ENCODE measurements at regions not wholly inside any gene's neighbourhood (a gene's known extent, or its start where the extent isn't known, plus 50 kb on each side); places are given as distances from the start of the nearest gene placed in this dataset.

DNA sequence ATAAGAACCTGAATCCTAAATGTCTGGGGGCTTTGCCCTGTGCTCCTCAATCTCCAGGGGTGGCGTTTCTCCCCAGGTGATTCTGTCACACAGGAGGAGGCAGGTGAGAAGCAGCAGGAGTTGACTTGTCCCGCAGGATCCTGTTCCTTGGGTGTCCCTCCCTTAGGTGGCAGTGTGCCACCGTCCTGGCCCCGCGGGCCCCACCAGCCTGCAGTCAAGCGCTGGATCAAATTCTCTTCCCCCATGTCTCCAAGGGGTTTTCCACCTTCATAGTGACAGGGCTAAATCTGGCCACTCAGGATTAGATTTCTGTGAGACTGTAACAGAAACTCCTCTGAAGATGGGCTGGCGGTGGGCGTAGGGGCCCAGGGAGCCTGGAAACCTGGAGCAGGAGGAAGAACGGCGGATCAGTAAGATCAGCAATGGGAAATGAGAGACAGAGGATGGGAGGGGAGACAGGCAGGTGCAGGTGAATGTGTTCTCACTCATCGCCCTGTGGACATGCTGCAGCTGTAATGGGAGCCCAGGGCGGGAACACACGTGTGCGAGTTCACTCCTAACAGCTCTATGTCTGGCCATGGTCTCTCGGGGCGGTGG is 329.2 kb upstream of the COBL start:
- Histone ChIP-seq H3K27me3 (no peaks in the 10 kb centered on the region), H3K36me3 (no peaks in the 10 kb centered on the region), H3K4me3 (no peak overlapping the region), H3K4me1 (peaks cover 0 to 15% (median 7%) of the 10 kb centered on the region in 4 donors), H3K9me3 (no peaks in the 10 kb centered on the region), H3K27ac (no peak overlapping the region)
- 94 to 96% methylated on average over 16 of the region's 16 CpGs for WGBS, 2 donors
- intact Hi-C loops (cut with DNase I): no loop called here
- no peak for DNase-seq
- TF ChIP-seq EP300 (IDR thresholded peaks at IDR 0.05) (no peak), POLR2A (IDR thresholded peaks at IDR 0.05) (no peak), POLR2AphosphoS5 (IDR thresholded peaks at IDR 0.05) (no peak)
- TF ChIP-seq, protein P1, sequence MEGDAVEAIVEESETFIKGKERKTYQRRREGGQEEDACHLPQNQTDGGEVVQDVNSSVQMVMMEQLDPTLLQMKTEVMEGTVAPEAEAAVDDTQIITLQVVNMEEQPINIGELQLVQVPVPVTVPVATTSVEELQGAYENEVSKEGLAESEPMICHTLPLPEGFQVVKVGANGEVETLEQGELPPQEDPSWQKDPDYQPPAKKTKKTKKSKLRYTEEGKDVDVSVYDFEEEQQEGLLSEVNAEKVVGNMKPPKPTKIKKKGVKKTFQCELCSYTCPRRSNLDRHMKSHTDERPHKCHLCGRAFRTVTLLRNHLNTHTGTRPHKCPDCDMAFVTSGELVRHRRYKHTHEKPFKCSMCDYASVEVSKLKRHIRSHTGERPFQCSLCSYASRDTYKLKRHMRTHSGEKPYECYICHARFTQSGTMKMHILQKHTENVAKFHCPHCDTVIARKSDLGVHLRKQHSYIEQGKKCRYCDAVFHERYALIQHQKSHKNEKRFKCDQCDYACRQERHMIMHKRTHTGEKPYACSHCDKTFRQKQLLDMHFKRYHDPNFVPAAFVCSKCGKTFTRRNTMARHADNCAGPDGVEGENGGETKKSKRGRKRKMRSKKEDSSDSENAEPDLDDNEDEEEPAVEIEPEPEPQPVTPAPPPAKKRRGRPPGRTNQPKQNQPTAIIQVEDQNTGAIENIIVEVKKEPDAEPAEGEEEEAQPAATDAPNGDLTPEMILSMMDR (IDR thresholded peaks at IDR 0.05): no peak

DNA sequence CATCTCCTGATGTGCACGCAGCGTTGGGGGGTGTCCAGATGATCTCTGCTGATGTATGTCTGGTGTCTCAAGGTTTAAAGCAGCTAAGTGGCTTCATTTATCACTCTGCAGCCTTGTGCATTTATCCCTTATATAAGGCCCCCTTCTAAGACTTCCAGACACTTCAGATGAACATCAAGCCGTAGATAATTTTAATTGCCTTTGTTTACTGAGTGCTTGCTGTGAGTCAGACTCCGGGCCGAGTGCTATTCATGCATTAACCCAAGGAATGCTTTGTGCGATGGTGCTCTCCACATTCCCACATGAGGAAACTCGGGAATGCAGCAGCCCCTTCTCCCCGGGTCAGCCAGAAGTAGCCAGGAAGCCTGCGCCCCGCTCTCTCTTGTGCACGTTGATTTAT is 328.6 kb upstream of the COBL start:
- H3K27ac ChIP-seq: no peak overlapping the region
- H3K27me3 ChIP-seq: no peaks in the 10 kb centered on the region
- no peak for DNase-seq

DNA sequence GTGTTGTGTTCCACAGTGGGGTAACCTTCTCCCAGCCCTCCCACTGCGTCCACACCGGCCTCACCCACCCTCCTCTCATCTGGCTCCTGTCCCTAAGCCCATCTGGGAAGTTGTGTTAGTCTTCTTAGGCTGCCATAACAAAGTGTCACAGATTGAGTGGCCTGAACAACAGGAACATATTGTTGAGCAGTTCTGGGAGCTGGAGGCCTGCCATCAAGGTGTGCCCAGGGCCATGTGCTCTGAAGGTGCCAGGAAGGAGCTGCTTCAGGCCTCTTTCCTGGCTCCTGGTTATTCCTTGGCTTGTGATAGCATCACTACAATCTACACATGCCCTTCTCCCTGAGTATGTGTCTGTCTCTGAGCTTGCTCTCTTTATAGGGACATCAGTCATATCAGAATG is 327.6 kb upstream of the COBL start:
- peaks cover 0 to 15% (median 7%) of the 10 kb centered on the region in 4 donors for H3K4me1 ChIP-seq
- intact Hi-C loops (cut with DNase I): no loop called here
- 68 to 84% methylated on average over 2 of the region's 2 CpGs for WGBS, 2 donors
- H3K27ac ChIP-seq: no peak overlapping the region
- TF ChIP-seq EP300 (IDR thresholded peaks at IDR 0.05) (no peak), POLR2AphosphoS5 (IDR thresholded peaks at IDR 0.05) (no peak), POLR2A (IDR thresholded peaks at IDR 0.05) (no peak)
- TF ChIP-seq, protein P1 (IDR thresholded peaks at IDR 0.05): no peak
- H3K36me3 ChIP-seq: no peaks in the 10 kb centered on the region
- DNase-seq: no peak
- no peaks in the 10 kb centered on the region for H3K27me3 ChIP-seq
- H3K9me3 ChIP-seq: no peaks in the 10 kb centered on the region
- no peak overlapping the region for H3K4me3 ChIP-seq

More for the DNA sequence above, 328.6 kb upstream of the COBL start:
- Histone ChIP-seq H3K36me3 (no peaks in the 10 kb centered on the region), H3K4me1 (peaks cover 0 to 15% (median 7%) of the 10 kb centered on the region in 4 donors), H3K9me3 (no peaks in the 10 kb centered on the region), H3K4me3 (no peak overlapping the region)
- intact Hi-C loops (cut with DNase I): no loop called here
- WGBS, 2 donors: 59 to 66% methylated on average over 11 of the region's 11 CpGs
- TF ChIP-seq POLR2AphosphoS5 (IDR thresholded peaks at IDR 0.05) (no peak), POLR2A (IDR thresholded peaks at IDR 0.05) (no peak)

DNA sequence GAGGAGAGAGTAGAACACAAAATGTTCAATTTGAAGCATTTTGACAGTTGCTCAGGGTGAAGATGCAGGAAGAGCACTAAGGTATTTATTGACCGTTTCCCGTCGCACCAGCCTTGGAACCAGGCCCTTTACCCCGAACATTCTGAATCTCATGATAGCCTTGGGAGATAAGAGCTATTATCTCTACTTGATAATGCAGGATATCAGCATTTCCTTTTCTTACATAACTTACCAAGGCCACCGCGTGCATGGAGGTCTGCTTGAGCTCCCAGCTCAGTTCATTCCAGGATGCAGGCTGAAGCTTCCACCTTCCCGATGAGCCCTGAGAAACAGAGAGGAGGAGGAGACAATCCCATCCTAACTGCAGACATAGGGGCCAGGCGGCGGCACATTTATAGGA is 324.2 kb upstream of the COBL start:
- H3K27ac ChIP-seq: no peak overlapping the region
- TF ChIP-seq POLR2AphosphoS5 (IDR thresholded peaks at IDR 0.05): no peak
- TF ChIP-seq, protein P1 (IDR thresholded peaks at IDR 0.05): no peak
- TF ChIP-seq POLR2A (IDR thresholded peaks at IDR 0.05): no peak
- TF ChIP-seq EP300 (IDR thresholded peaks at IDR 0.05): no peak
- no peak for DNase-seq
- no peaks in the 10 kb centered on the region for H3K9me3 ChIP-seq
- intact Hi-C loops (cut with DNase I): no loop called here
- WGBS, 2 donors: 35 to 58% methylated on average over 9 of the region's 9 CpGs
- no peaks in the 10 kb centered on the region for H3K36me3 ChIP-seq
- no peaks in the 10 kb centered on the region for H3K27me3 ChIP-seq
- H3K4me1 ChIP-seq: no peaks in the 10 kb centered on the region
- no peak overlapping the region for H3K4me3 ChIP-seq

DNA sequence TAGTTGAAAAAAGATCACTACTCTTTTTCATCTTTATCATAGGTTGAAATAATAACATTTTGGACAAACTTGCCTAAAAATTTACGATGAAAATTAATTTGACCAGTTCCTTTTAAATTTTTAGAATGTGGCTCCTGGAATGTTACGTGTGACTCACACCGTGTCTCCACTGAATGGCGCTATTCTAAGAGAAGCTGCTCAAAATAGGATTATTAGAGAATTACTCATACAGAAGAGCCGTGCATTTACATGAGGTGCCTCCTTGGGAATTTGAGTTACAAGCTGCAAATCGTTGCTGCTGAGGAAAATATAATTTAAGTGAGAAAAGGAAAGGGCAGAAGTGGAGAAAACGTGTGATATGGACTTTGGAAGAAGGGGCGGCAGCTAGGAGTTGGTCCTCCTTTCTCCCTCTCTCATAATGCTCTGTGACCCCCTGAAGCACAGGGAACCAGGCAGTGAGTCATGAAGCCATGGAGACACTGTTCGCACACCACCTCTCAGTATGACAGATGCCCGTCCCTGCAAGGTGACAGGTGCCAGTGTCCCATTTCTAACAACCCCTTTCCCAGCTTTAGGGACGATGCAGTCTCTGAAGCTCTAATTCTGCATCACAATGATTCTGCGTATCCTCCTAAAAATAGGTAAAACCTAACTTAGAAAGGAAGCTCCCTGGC is 323.2 kb upstream of the COBL start:
- no peaks in the 10 kb centered on the region for H3K36me3 ChIP-seq
- H3K9me3 ChIP-seq: no peaks in the 10 kb centered on the region
- 86 to 92% methylated on average over 12 of the region's 12 CpGs for WGBS, 2 donors
- H3K4me1 ChIP-seq: no peaks in the 10 kb centered on the region
- no peak for DNase-seq
- no peak overlapping the region for H3K4me3 ChIP-seq
- intact Hi-C loops (cut with DNase I): no loop called here
- no peak overlapping the region for H3K27ac ChIP-seq
- no peaks in the 10 kb centered on the region for H3K27me3 ChIP-seq
- TF ChIP-seq, protein P1 (IDR thresholded peaks at IDR 0.05): no peak
- TF ChIP-seq EP300 (IDR thresholded peaks at IDR 0.05): no peak
- no peak for TF ChIP-seq POLR2A (IDR thresholded peaks at IDR 0.05)
- TF ChIP-seq POLR2AphosphoS5 (IDR thresholded peaks at IDR 0.05): no peak

All from sigmoid colon (tissue), 6 donors.